ENCODE measurements at regions not wholly inside any gene's neighbourhood (a gene's known extent, or its start where the extent isn't known, plus 50 kb on each side); places are given as distances from the start of the nearest gene placed in this dataset.
"Not testable (repeated sequence)": the region's sequence is repeated elsewhere in the genome, so short reads cannot be mapped to it uniquely, and the experiment has no call there.

DNA sequence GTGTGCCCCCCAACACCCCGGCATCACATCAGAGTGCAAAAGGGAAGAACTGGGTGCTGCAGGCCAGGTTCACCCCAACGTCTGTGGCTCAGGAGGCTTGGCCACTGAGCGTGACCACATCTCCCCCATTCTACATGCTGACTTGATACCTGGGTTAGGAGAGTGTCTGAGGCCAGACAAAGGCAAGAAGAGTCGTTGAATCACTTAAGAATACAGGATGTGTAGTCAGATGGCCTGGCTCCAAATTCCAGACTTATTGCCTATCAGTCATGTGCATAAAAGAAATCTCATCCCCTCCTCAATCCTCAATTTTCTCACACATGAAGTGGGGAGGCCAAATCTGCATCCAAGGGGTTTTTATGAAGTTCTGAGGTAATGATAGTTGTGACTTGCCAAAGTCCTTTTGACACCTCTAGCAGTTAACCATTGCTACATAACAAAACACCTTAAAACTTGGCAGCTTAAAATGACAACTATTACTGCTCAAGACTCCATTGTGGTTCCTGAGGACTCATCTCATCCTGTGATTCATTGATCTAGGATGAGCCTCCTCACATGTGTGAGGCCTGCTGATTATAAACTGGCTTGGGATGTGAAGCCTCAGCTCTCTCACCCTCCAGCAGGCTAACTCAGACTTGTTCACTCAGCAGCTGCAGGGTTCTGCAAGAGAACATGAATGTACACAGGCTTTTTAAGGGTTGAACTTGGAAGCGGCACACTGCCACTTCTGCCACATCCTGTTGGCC is 138.8 kb upstream of the TLE3 start:
- no peak for DNase-seq (ENCODE audit: low read depth in 2 of 2)

DNA sequence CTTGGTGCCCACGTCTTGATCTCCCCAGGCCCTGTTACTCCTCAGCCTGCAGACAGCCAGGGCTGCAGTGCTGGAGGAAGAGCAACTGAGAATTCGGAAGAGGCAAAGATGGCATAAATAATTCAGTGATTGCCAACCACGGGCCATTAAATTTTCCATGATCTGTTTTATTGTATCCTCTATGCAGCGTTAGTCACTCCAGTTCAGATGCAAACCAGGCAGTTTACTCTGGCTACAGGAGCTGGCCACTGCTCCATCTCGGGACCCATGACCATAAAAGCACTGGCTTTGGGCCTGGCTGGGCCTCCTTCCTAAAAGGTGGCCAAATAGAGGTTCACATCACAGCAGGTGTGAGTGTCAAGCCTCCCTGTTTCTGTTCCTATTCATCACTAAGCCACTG is 137.6 kb upstream of the TLE3 start:
- no peak for DNase-seq (ENCODE audit: low read depth in 2 of 2)

DNA sequence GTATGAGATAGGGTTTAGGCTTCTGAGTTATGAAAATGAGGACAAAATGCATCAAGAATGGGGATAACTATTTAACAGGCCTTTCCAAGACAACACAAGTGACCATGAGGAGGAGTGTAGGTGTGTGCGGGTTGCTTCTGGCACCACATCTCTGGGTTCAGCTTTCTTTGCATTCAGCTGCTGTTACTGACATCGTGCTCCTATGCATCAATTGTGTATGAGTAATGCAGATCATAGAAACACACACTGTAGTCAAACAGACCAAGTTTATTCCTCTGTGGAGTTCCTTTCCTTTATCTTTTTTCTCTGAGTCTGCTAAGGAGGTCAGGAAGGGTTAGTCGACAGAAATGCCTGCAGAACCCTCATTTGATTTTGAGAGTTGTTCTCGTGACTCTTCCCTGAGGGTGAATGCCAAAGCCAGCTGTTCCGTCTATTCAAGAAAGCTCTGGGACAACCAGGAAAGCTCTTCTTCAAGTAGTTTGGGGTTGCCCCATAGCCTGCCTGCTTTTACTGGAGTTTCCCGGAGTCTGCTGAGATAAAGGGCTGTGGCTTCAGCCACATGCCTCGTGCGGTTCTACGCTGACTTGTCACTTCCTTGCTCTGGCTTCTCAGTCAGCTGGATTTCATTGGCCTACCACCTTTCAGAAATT is 136.7 kb upstream of the TLE3 start:
- no peak for DNase-seq (ENCODE audit: low read depth in 2 of 2)

DNA sequence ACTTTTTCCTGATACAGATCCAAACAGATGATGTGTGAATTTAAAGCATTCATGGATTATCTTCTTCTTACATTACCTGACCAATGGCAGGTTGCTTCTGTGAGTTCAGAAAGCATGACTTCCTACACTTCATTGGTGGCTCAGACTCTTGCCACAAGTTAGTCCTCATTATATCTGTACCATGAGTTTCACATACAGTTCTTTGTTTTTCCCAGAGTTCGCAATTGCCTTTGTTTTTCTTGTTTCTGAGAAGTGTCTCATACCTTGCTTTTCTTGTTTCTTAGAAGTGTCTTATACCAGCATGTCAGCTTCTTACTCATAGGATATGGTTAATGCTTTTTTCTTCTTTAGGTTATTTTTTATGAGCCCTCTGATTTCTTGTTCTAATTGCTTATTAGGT is 133.8 kb upstream of the TLE3 start:
- DNase-seq (ENCODE audit: low read depth in 2 of 2), result no peak

DNA sequence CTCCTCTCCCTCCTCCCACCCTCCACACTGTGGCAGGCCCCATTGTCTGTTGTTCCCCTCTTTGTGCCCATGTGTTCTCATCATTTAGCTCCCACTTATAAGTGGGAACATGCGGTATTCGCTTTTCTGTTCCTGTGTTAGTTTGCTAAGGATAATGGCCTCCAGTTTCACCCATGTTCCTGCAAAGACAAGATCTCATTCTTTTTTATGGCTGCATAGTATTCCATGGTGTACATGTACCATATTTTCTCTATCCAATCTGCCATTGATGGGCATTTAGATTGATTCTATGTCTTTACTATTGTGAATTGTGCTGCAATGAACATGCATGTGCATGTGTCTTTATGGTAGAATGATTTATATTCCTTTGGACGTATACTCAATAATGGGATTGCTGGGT is 130.2 kb upstream of the TLE3 start:
- DNase-seq (ENCODE audit: low read depth in 2 of 2), result not testable (repeated sequence)

DNA sequence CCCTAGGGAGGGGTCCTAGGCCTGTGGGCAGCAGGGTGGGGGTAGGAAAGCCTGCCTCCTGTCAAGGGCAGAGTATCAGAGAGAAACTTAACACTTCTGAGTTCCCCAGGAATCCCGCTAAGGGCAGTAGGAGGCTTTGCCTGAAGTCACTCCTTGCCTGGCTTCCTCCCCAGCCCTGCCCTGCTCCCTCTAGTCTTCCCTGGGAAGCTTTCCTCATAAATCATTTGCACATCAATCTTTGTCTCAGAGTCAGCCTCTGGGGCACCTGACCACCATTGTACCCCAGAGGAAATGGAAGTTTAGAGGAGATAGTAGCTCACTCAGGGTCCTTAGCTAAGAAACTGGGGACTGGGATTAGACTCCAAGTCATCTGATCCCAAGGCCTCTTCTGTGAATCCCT is 129.4 kb upstream of the TLE3 start:
- no peak for DNase-seq (ENCODE audit: low read depth in 2 of 2)

DNA sequence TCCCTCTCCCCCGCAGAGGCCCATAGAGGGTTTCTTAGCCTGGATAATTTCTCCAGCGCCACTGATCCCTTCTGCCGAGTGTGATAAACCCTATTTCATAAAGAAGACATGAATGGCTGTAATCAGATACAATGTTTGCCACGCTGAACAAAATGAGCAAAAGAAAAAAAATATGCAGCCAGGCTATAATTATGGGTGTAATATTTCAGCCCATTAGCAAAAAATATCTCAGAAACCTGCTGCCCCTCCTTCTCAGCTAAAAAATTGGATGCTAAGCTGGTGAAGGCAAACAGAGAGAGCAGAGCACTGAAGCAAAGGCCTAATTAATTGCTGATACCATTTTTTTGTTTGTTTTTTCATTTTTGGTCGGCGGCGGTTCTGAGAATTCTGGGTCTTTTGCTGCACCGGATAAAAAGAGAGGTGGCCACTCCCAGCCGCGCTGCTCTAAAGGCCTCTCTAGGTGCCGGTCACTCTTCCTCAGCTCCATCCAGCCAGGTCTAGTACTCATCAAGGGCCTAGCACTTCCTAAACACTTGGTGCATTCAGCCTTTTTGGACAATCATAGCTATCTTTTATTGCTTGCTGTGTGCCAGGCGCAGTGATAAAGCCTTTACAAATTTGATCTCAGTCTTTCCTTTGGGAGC is 128.7 kb upstream of the TLE3 start:
- no peak for DNase-seq (ENCODE audit: low read depth in 2 of 2)

DNA sequence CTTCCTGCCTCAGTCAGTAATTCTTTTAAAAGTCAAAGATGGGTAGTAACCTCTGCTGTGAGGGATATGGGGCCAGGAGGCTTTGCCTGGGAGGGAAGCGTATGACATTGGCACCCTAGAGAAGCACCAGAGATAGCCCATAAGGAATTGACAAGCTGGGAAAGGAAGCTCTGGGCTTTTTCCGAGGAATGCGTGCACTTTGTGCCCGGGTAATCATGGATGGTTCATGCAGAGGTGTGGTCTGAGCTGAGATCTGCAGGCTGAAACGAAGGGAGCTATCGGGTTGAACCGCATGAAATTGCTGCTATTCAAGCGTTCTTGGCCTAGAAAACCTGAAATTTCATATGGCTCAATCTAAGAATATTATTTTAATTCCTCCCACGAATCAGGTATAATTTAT is 127.7 kb upstream of the TLE3 start:
- DNase-seq (ENCODE audit: low read depth in 2 of 2), result no peak

DNA sequence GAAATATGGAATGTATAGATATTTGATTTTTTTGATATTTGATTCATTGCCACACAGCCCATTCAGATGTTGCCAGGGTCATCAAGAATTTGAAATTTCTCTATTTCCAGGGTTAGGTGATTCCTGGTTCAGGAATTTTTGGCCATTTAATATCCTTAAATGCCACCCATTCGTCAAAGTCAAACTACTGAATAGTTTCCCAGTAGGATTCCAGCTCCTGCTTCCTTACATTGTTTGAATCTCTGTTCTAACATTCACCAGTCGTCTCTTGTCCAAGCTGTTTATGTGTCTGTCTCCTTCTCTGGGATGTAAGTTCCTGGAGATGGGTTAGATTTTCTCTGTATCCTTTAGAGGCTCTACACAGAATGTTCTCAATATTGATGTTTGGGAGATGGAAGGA is 124.9 kb upstream of the TLE3 start:
- no peak for DNase-seq (ENCODE audit: low read depth in 2 of 2)

DNA sequence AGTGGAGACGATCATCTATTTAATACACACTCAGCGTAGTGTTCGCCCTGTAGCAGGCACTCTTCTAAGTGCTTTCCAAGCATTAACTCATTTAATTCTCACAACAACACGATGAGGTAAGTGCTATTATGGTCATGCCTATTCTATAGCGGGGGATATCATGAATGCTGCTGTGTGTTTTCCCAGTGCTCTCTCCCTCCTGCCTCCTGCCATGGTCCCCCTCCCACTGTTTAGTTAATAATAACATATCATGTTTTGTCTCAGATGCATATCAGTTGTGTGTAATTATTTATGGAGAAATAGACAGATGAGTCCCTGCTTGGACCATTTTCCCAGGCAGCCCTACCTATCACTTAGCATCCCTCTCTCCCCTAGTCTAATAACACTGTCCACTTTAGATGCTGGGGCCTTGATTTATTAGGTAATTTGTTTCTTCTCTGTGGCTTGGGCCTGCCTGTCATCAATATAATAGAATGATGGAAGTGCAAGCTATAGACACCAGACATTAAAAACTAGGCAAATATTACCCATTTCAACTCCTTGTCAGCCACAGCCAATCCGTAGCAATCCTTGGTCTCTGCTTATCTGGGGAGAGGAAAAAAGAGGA is 122.9 kb upstream of the TLE3 start:
- DNase-seq (ENCODE audit: low read depth in 2 of 2), result no peak

DNA sequence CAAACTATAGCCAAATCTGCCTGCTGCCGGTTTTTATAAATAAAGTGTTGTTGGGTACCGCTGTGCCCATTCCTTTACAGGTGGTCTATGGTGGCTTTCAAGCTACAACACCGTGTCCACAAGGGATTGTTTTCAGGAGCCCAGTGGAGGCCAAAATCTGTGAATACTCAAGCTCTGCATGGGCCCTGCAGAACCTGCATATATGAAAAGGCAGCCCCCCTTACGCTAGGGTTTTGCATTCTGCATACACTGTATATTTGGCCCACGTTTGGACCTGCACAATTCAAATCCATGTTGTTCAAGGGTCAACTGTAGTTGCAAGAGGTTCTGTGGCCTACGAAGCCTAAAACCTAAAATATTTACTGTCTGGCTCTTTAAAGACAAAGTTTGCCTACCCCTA is 122.2 kb upstream of the TLE3 start:
- DNase-seq (ENCODE audit: low read depth in 2 of 2), result no peak

DNA sequence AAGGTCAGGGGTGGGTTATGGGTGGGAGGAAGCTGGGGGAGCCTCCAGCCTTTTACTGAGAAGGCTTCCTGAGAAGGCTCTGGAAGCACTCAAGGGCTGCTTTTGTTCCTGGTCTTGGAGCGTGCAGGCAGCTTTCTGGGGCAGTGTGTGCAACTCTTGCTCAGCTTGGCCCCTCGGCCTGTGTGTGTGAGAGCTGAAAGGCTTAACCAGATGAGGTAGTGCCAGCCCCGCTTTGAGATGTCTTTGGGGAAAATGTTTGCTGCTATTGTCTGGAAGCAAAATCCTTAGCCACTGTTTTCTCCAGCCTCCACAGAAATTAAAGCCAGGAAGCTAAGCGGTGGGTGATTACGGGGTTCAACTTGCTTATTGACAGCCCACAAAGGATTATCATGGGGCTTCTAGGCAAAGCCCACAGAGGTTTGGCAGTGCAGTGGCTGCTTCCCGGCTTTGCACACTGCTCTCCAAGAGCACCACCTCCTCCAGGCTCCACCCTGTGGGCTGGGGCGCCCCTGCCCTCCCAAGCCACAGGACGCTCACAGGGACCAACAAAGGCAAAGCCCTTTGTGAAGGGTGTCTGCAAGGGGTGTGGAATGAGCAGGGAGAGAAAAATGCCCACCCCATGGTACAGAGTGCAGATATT is 121.7 kb upstream of the TLE3 start:
- no peak for DNase-seq (ENCODE audit: low read depth in 2 of 2)

DNA sequence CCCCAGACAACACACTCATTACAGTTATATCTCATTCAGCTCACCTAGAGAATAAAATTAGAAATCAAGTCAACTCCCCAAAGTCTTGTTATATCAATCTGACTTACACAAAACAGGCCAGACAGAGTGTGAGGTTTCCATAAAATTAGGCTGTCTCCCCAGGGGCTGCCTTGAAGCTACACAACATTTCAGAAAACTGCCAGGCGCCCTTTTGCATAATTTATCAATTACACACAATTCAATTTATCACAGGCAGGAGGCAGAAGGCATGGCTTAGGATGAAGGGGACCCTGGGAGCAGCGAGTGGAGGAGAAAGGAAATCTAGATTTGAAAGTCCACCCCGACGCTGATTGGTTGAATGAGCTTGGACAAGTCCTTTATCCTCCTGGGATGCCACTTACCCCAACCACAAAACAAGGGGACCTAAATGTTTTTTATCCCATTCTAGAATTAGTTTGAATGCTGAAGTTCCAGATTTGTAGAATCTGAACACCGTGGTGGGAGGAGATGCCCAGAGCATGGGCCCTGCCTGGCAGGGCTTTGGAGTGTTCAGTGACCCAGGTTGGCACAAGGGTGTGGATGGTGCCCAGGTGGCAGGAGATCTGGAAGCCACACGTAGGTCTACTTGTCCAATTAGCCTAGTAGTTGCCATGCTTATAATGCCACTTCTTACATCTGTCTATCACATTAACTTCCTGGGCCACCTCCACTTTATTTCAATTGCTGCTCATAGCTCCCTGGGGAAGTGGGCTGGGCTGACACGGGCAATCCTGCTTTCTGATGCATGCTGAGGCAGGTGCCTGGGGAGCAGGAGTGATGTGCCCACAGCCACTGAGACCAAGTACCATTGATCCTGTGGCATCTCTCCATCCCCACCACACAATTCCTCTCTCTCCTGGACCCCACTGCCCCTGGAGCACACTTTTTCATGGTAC is 119.8 kb upstream of the TLE3 start:
- no peak for DNase-seq (ENCODE audit: low read depth in 2 of 2)

DNA sequence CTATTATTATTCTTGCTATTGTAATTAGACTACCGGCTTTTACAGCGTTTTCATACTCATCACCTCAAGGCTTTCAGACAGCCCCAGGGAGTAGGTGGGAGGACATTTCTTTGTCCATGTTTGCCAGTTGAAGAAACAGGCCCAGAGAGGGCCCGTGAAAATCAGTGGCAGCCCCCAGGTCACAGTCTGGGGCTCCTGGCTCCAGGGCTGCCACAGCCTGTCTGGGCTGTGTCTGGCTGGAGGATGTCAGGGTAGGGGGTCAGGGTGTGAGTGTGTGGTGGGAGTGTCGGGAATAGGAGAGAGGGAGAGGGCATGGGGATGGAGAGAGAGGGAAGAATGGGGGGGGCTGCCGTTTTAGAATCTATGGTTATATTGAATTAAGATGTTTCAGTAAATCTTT is 118.2 kb upstream of the TLE3 start:
- DNase-seq (ENCODE audit: low read depth in 2 of 2), result no peak

DNA sequence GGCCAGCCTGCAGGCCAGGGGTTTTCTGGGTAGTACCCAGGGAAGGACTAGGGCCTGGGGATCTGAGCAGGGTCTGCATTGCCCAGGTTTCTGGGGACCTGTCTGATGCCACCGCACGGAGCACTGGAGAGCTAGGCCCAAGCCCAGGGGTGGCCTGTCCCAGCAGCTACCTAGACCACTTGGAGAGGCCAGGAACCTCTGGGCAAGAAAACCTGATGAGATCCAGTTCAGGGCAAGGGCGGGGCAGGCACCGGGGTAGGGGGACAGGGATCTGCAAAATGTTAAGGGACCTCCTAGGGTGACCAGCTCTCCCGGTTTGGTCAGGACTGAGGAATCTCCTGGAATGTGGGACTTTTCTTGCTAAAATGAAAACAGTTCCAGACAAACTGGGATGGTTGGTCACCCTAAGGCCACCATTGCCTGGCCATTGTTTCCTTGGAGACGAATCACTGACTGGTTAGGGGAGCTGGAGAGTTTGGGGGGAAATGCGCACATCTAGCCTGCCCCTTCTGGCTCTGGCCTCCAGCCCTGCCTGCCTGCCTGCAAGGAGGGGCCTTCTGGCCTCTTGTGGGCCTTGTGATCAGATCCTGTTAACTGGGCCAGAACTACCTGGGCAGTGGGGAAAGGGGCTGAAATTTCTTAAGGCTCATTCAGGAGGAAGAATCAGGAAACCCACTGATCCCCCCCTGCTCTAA is 117.4 kb upstream of the TLE3 start:
- DNase-seq (ENCODE audit: low read depth in 2 of 2), result no peak

DNA sequence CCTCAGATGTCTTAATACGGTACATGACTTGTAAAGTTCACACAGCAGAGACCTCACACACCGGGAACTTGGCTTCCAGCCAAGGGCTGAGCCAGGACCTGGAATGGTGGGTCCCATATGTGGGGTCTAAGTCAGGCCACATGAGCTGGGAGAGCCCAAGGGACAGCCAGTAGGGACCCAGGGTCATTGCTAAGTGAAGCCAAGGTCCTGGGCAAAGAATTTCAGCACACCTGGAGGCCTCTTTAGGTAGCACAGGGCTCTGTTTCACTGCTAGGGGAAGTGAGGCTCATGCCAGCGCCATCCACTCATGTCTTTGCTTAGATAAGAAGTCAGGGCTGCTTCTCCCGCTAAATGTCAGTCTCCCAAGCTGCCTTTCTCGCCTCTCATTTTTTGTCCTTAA is 116.6 kb upstream of the TLE3 start:
- no peak for DNase-seq (ENCODE audit: low read depth in 2 of 2)

DNA sequence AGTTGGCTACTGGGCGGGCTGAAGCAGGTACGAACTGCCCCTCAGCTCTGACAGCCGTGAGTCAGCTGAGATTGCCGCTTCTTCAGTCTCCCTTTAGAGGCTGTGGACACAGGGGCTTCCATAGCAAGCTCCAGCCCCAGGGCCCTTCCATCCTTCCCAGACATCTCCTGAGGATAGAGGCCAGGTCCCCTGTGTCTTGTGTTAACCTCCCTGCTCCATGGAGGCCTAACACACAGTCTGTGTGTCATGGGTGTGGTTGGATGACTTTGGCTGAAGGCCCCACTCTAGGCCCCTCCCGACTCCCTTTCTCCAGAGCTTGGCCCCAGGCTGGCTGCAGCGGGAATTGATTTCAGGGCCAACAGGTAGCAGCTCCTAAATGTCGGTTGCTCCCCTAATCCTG is 116.1 kb upstream of the TLE3 start:
- no peak for DNase-seq (ENCODE audit: low read depth in 2 of 2)

DNA sequence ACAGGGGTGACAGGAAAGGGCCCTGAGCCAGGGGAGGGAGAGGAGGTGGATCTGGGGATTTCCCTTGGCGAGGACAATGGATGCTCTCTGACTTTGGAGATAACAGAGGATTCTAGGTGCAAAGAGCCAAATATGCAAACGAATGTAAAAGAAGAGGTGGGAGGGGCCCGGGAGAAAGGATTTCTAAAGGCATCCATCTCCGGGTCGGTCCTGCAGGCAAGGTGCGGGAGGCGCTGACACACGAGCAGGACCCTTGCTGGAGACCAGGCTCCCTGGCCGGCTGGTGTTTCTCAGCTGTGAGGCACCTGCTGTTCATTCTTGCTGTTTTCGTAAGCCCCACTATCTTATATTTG is 115.2 kb upstream of the TLE3 start:
- no peak for DNase-seq (ENCODE audit: low read depth in 2 of 2)

DNA sequence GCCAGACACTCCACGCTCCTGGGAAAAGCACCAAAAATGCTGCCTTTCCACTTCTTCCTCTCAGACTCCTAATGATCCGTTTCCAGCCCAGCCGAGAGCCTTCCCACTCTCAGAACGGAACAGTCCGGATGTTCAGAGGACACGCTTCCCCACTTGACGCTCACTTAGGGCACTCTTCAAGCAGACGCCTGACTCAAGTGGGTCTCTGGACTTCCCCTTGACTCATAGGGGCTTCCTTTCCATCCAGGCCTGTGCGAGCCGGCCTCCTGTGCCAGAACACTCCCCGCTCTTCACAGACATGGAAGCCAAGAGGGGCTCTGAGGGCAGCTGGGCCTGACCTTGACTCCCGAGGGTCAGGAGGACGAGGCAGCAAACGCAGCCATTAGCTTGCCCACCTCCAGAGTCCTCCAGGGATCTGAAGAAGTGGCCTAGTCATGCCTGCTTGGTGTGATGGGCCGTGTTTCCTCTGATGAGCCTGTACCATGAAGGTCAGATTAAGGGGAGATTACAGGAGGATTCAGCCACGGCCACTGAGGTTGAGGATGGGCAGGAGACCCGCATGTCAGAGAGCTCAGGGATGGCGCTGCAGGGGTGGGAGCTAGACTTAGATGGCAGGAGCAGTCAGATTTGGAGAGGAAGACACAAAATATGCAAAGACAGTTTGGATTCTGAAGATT is 114.7 kb upstream of the TLE3 start:
- no peak for DNase-seq (ENCODE audit: low read depth in 2 of 2)

DNA sequence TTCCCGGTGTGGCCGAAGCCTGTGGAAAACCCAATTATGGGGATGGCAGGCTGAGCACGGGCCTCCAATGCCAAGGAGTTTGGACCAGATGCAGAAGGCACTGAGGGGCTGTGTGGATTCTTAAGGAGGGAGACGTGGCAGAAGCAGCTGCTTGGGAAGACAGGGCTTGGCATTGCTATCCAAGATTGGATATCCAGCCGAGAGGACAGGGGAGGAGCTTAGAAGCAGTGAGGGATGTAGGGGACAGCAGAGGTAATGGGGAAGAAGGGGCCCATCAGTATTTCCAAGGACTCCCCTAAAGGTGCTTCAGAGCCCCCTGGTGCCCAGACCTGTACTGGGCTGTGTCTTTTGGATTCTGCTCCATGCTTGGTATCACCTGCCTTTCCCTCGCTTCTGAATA is 112.8 kb upstream of the TLE3 start:
- no peak for DNase-seq (ENCODE audit: low read depth in 2 of 2)
